GM10248 (cell line): ENCODE measurements at regions not wholly inside any gene's neighbourhood (a gene's known extent, or its start where the extent isn't known, plus 50 kb on each side); places are given as distances from the start of the nearest gene placed in this dataset.
"Not testable (repeated sequence)": the region's sequence is repeated elsewhere in the genome, so short reads cannot be mapped to it uniquely, and the experiment has no call there.

Experiments
- CTCF ChIA-PET: fragments of 300-600 bp; sonication (Branson Sonifier 250); formaldehyde crosslinking; extraction: SDS; loops from one replicate; lab custom pipeline; 2021; ENCODE audit warnings: antibody characterized with exemption; lab: Yijun Ruan, JAX
- POLR2A ChIA-PET: fragments of 350-650 bp; sonication (Branson Sonifier 250); formaldehyde crosslinking; extraction: SDS; loops from one replicate; lab custom pipeline; 2020; ENCODE audit warnings: antibody characterized with exemption; lab: Yijun Ruan, JAX
- DNase-seq: peaks from one replicate; pipeline ENCODE4 v3.0.0; 2012; ENCODE audit errors: extremely low spot score
- CTCF ChIP-seq: IDR thresholded peaks from 2 replicates; pipeline ENCODE4 v1.5.1; 2012; ENCODE audit warnings: mild to moderate bottlenecking, low read depth; ENCODE audit errors: extremely low read depth, missing control alignments, control extremely low read depth

GRCh38 chr20:53677447-53678314, 84.0 kb upstream of the ZNF217 start:
- no peak for DNase-seq
- CTCF ChIA-PET: interaction anchor here (1.2 to 1.4 kb wide), 4 partner anchors 14 to 193 kb away, joined by 3 read pairs; no protein-coding TSS in a partner anchor
- TF ChIP-seq CTCF: no peak
- POLR2A ChIA-PET: no interaction called here

- ChIA-PET POLR2A (no interaction called here), CTCF (interaction anchor here (1.2 to 1.4 kb wide), 4 partner anchors 15 to 194 kb away, joined by 3 read pairs; no protein-coding TSS in a partner anchor)
- no peak for DNase-seq
- TF ChIP-seq CTCF: no peak
Measured at GRCh38 chr20:53676987-53677386, 83.3 kb upstream of the ZNF217 start.

- POLR2A ChIA-PET: no interaction called here
- CTCF ChIA-PET: interaction anchor here (1.3 to 1.4 kb wide), 2 partner anchors 14 to 16 kb away, joined by 3 read pairs; no protein-coding TSS in a partner anchor
- TF ChIP-seq CTCF: no peak
- no peak for DNase-seq
Measured at GRCh38 chr20:53676519-53676822, 82.8 kb upstream of the ZNF217 start.

- ChIA-PET POLR2A (no interaction called here), CTCF (interaction anchor here (2.8 kb wide), 1 partner anchor 9 kb away, joined by 6 read pairs; no protein-coding TSS in a partner anchor)
- TF ChIP-seq CTCF: no peak
- no peak for DNase-seq
Measured at GRCh38 chr20:53672484-53673129, 79.0 kb upstream of the ZNF217 start.

GRCh38 chr20:53671370-53671769, 77.7 kb upstream of the ZNF217 start:
- ChIA-PET CTCF (interaction anchor here (1.7 to 2.8 kb wide), 2 partner anchors 11 to 20 kb away, joined by 4 to 6 read pairs; no protein-coding TSS in a partner anchor), POLR2A (no interaction called here)
- TF ChIP-seq CTCF: no peak
- DNase-seq: no peak

- CTCF ChIA-PET: interaction anchor here (1.4 to 1.6 kb wide), 2 partner anchors 12 to 13 kb away, joined by 5 to 7 read pairs; no protein-coding TSS in a partner anchor
- POLR2A ChIA-PET: not testable (repeated sequence)
Measured at GRCh38 chr20:53669517-53670313, 76.1 kb upstream of the ZNF217 start.

More at GRCh38 chr20:53669517-53670313, 76.1 kb upstream of the ZNF217 start:
- DNase-seq: not testable (repeated sequence)
